HG03095 (cell line): ENCODE measurements at regions not wholly inside any gene's neighbourhood (a gene's known extent, or its start where the extent isn't known, plus 50 kb on each side); places are given as distances from the start of the nearest gene placed in this dataset.

Source experiments
- ATAC-seq: cut with Tn5 transposase; IDR thresholded peaks from one replicate; pipeline ENCODE4 v1.9.1; 2021; ENCODE audit warnings: moderate library complexity; ENCODE audit not compliant: unreplicated experiment

GRCh38 chr6:68400396-68400795 is 234.7 kb upstream of the ADGRB3 start:
- no peak for ATAC-seq

GRCh38 chr6:68391953-68392352 is 243.1 kb upstream of the ADGRB3 start:
- ATAC-seq: no peak

GRCh38 chr6:68372991-68373390 is 262.1 kb upstream of the ADGRB3 start:
- no peak for ATAC-seq

DNA sequence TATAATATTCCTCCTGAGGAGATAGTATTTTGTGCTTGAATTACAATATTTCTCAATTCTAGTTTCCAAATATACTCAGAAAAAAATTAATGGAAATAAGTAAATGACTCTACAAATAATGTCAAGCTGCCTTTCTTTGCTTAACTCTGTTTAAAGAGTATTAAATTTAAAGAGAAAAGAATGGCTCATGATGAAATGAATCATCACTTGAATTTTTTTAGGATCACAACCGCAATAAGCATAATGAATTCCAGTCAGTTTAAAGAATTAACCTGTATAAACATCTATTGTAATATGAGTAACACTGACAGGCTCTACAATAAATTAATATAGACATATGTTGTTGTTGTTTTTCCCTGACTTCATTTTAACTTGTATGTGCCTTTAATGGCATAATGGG is 266.2 kb upstream of the ADGRB3 start:
- no peak for ATAC-seq

GRCh38 chr6:68364271-68364805 is 270.7 kb upstream of the ADGRB3 start:
- ATAC-seq: no peak

- peak; percentile 79 for ATAC-seq
Measured at GRCh38 chr6:68343901-68344300, 291.2 kb upstream of the ADGRB3 start.

- no peak for ATAC-seq
Measured at GRCh38 chr6:68342286-68342685, 292.8 kb upstream of the ADGRB3 start.

GRCh38 chr6:68339488-68340131 is 295.5 kb upstream of the ADGRB3 start:
- ATAC-seq: no peak

- ATAC-seq: no peak
Measured at GRCh38 chr6:68333442-68333841, 301.6 kb upstream of the ADGRB3 start.

GRCh38 chr6:68328156-68328555 is 306.9 kb upstream of the ADGRB3 start:
- ATAC-seq: no peak

- no peak for ATAC-seq
Measured at GRCh38 chr6:68326762-68327161, 308.3 kb upstream of the ADGRB3 start.

GRCh38 chr6:68317366-68317765 is 317.7 kb upstream of the ADGRB3 start:
- no peak for ATAC-seq

GRCh38 chr6:68313911-68314310 is 321.2 kb upstream of the ADGRB3 start:
- ATAC-seq: no peak

- no peak for ATAC-seq
Measured at GRCh38 chr6:68307301-68307700, 327.8 kb upstream of the ADGRB3 start.

DNA sequence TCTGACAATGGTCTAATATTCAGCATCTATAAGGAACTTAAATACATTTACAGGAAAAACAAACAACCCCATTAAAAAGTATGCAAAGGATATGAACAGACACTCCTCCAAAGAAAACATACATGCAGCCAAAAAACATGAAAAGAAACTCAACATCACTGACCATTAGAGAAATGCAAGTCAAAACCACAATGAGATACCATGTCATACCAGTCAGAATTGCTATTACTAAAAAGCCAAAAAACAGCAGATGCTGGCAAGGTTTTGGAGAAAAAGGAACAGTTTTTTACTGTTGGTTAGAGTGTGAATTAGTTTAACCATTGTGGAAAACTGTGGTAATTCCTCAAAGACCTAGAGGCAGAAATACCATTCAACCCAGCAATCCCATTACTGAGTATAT is 339.0 kb upstream of the ADGRB3 start:
- no peak for ATAC-seq

- no peak for ATAC-seq
Measured at GRCh38 chr6:68282646-68283045, 352.4 kb upstream of the ADGRB3 start.

DNA sequence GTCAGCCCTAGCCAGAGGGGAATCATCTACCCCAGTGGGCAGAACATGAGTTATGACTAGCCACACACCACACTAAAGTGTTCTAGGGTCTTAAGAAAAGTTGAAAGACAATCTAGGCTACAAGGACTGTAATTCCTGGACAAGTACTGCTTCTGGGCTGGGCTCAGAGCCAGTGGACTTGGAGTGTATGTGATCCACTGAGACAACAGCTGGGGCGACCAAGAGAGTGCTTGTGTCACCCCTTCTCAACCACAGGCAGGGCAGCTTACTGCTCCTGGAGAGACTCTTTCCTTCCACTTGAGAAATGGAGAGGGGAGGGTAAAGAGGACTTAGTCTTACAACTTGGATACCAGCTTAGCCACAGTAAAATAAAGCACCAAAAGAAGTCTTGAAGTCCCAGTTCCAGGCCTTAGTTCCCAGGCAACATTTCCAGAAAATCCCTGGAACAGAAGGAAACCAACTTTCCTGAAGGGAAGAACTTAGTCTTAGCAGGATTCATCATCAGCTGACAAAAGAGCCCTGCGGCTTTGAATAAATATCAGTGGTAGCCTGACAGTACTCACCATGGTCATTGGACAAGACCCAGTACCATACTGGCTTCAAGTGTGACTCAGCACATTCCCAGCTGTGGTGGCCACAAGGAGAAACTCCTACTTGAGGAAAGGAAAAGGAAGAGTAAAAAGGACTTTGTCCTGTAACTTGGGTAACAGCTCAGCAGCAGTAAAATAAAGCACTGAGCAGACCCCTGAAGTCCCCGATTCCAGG is 355.1 kb upstream of the ADGRB3 start:
- ATAC-seq: no peak

GRCh38 chr6:68273297-68273696 is 361.8 kb upstream of the ADGRB3 start:
- no peak for ATAC-seq

DNA sequence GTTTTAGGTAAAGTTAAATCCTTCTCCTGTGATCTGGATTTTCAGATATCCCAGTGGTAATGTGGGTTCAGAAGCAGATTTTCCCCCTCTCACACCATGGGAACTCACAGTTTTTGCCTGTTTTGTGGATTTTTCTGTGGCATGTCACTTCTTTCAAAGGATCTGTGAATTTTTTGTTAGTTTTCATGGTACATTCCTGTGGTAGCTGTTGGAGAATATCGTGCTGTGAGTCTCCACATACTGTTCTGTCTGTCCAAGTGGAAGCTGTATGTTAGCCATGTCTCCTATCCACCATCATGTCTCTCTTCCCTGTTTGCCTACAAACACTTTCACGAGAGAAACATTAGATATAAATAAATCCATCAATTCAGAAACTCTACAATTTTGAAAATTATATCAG is 378.7 kb upstream of the ADGRB3 start:
- ATAC-seq: no peak

- ATAC-seq: no peak
Measured at GRCh38 chr6:68252632-68253031, 382.4 kb upstream of the ADGRB3 start.

DNA sequence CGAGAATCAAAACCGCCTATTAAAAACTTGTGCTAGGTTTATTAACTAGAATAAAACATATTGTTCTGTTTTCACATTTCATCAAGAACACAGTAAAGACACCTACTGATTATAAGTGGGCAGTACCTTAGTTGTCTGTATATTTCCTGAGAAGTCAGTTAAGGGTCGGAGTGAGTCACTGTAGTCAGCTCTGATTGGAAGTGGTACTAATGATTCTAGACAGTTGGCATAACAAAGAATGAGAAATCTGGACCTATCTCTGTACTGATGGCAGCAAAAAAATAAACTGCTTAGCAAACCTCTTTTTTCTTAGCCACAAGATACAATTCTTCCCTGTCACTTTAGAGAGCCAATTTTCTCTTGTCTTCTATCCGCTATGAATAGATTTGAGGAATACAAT is 387.3 kb upstream of the ADGRB3 start:
- ATAC-seq: no peak

DNA sequence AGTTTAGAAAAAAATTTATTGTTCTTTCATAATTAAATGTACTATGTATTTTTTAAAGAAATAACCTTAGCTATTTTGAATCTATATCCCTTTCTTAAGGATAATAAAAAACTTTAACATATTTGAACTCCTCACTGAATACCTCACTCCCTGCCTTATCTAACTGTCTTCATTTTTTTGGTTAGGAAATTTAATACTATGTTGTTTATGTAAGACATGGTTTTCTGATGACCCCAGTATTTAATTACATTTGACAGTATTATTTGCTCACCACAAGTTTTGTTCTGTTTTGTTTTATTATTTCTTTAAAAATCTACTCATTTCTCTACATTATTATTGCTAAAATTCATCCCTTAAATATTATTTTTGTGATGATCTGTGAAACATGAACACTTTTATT is 394.4 kb upstream of the ADGRB3 start:
- ATAC-seq: no peak
